ENCODE measurements at regions not wholly inside any gene's neighbourhood (a gene's known extent, or its start where the extent isn't known, plus 50 kb on each side); places are given as distances from the start of the nearest gene placed in this dataset.

DNA sequence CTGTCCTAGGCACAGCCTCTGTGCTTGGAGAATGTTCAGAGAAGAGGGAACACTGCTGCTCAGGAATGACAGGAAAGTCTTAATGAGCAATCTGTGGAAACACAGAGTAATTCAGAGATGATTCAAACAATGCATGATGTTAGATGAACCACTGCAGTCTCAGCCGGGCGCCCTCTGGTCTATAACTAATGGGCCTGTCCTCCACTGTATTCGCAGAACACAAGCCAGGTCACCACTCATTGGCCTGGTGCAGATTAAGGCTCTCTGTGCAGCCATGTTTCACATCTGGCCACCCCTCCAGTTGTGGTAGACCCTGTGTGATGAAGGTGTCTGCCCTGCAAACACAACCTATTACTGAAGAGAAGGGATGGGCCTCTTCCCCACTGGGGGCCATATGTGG, 281.7 kb upstream of the ROPN1 start:
- in situ Hi-C loops (cut with MboI; ENCODE audit: low sequenced_read_pairs), result no loop called here

DNA sequence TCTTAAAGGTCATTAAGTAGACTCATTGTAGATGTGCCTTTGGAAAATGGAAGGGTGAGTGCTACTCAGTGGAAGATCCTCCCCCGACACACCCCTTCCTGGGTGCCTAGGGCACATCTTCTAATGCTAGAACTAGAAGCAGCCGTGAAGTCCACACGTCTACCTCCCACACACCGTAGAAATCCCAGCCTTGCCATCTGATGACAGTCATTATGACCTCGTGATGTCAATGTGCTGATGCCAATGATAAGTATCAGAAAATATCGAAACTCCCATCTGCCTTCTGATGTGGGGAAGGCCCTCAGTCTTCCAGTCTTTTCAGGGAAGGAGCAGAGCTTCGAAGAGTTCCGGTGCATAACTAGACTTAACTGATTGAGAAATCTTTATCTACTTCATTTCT, 282.1 kb upstream of the ROPN1 start:
- in situ Hi-C loops (cut with MboI; ENCODE audit: low sequenced_read_pairs), result no loop called here

DNA sequence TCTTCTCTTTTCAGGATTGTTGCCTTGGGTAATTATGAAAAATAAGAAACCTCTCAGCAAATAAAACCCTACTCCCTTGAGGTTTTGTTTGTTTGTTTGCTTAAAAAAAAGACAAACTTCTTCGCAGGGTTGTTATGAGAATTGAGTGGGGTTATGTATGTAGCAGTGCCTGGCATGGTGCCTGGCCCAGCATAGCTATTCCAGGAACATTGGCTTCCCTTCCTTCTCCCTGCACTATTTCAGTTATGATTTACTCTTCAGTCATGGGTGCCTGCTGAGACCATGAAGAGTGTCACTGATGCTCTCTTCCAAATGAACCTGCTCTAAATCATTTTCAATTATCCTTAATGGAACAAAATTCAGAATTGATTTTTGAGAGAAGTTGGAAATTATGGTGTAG, 283.5 kb upstream of the ROPN1 start:
- in situ Hi-C loops (cut with MboI; ENCODE audit: low sequenced_read_pairs), result no loop called here

DNA sequence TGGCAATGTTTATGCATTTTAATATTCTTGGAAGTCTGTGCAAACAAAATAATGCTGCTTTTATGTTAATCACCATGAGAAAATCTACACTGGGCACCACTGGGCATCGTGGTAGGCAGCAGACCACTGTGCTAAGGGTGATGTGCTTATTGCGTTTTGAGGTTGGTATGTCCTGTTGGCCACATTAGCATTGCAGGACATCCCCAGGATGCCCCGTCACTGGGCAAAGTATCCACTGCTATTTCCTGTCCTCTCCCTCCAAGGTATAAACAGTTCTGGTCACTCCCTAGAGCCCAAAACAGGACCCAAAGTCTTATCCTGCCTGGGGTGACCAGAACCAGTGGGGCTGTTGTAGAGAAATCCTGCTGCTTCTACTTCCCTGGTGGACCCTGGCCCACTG, 284.2 kb upstream of the ROPN1 start:
- in situ Hi-C loops (cut with MboI; ENCODE audit: low sequenced_read_pairs), result no loop called here

DNA sequence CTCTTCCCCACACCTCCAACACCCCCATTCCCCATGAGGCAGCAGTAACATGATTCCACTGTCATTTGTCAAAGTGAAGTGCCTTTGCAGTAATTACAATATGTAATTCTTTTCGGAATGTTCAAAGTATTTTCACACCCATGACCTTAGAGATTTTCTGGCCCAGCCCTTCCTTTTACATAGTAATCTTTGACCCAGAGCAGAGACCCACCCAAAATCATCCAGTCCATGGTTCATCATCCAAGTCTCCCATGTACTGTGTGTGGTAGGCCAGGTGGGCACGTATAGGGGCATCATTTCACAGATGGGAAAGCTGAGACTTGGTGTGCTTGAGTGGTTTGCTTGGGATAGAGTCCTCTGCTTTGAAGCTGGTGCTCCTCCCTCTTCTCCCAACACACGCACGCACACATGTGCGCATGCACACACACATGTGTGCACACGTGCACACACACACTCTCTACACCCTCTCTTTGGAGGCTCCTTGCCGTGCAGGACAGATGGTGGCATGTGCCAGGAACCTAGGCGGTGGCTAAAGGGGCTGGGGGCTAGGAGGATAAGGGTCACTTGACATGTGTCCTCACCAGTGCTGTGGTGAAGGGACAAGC, 284.7 kb upstream of the ROPN1 start:
- in situ Hi-C loops (cut with MboI; ENCODE audit: low sequenced_read_pairs), result no loop called here

DNA sequence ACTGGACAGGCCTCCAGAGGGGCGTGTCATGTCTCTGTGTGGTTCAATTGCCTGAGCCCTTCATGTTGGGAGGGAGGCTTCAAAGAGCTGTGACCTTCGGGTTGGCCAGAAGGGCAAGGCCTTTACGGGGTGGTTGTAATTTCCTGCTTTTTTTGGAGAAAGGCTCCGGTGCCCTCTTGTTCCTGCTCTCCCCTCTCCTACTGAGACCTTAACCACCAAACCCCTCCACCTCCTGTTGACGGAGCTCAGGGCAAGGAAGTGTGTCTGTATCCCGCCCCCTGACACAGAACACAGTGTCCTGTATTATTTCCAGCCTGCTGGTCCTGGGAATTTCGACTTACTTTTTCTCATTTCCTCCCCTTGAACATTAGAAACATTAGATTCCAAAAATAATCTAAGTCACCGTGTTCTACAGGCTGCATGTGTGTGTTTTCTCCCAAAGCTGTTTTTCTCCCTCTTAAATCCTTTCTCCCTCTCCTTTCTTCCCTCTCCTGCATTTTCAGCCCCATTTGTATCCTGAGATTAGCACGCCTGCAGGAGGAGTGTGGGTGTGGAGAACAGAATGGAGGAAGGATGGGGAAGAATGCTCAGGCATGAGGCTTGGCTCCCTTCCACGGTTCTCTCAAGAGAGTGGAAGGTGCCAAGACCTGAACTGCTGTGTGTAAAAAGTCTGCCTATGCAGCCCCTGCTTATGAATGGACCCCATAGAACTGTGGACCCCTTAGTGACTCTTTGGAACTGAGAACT, 285.4 kb upstream of the ROPN1 start:
- in situ Hi-C loops (cut with MboI; ENCODE audit: low sequenced_read_pairs), result no loop called here

DNA sequence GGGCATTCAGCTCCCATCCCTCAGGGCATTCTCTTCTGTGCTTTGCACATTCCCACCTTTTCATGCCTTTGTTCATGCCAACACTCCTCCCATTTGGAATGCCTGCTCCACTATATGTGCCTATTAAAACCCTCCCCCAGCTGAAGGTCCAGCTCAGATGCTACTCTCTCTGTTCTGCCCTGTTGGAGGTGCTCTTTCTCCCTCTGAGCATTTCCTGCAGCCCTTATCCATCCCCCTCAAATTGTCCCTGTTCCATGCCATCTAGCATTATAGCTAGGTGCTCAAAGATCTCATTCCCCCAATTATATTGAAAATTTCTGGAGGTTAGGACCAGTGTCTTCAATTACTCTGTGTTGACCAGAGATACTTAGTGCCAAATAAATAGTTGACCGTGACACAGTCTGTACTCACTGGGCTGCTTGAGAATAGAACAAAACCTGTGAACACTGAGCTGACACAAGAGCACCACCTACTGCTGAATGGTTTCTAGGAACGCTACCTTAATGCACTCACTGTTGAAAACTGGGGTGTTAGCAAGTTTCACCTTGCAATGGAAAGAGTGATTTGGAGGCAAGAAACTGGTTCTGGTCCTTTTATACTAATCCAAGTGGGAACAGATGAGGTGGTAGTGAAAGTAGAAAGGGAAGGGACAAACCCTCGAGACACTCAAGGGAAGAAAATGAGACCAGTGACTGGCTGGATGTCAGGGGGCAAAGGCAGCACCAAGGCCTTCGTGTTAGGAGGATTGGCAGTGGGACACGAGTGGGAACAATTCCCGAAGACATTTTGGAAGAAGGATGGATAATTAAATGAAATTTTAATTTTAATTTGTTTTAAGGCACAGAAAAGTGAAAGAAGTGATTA, 289.8 kb upstream of the ROPN1 start:
- in situ Hi-C loops (cut with MboI; ENCODE audit: low sequenced_read_pairs), result no loop called here

DNA sequence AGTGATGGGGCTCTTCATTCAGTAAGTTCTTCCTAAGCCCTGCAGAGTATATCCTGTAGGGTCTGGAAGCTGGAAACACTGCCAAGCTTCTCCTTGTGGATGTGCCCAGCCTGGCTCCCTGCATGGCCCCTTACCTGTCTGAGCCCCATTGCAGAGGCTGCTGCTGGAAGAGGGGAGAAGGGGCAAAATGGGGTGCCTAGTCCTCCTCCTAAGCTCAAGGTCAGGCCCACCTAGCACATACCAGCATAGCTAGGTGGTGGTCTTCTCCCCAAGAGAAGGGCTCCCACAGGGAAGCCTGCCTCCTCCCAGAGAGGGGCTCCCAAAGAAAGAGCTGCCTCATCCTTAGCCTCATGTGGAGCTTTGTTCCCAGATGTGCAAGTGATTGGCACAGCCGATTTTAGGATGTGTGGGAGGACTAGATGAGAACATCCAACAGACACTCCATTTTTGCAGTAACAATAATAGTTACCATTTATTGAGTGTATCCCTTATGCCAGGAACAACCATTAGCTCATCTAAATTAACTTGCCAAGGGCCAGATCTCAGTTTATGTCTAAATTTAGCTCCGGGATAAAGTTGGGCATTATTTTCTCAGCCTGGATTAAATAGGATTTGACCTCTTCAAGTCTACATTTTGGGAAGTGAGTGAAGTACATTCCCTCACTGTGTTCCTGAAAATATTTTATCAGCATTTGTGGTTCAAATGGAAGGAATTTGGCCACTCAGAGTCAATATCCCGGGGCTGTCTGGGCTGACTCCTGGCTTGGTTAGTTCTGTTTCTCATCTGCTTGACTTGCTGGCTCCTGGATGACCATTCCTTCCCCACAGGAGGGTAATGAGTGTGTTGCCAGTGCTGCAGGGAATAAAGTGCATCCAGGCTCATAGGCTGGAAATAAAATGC, 291.1 kb upstream of the ROPN1 start:
- in situ Hi-C loops (cut with MboI; ENCODE audit: low sequenced_read_pairs), result no loop called here

DNA sequence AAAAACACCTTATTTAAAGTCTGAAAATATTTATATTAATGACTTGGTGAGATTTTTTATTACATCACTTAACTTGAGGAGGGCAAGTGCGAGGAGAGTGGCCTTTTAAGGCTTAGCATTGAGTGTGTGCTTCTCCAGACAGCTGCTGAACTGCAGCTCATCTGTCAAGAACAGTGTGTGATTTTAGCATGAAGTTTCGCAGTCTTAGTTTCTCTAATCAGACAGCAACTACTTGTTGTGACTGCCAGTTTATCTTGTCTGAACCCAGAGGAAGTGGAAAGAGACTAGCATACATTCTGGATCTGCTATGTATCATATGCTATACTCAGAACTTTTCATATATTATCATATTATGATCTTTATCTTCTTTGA, 291.7 kb upstream of the ROPN1 start:
- in situ Hi-C loops (cut with MboI; ENCODE audit: low sequenced_read_pairs), result no loop called here

DNA sequence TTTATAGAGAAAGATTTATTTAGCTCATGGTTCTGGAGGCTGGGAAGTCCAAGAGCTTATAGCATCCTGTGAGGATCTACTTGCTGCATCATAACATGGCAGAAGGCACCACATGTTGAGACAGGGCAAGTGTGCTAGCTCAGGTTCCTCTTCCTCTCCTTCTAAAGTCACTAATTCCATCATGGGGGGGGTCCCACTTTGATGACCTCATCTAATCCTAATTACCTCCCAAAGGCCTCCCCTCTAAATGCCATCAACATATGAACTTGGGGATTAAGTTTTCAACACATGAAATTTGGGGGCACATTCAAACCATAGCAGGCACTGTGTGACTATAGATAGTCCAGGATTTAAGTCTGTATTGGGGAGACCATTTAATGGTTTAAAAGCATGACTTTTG, 297.1 kb upstream of the ROPN1 start:
- in situ Hi-C loops (cut with MboI; ENCODE audit: low sequenced_read_pairs), result no loop called here

DNA sequence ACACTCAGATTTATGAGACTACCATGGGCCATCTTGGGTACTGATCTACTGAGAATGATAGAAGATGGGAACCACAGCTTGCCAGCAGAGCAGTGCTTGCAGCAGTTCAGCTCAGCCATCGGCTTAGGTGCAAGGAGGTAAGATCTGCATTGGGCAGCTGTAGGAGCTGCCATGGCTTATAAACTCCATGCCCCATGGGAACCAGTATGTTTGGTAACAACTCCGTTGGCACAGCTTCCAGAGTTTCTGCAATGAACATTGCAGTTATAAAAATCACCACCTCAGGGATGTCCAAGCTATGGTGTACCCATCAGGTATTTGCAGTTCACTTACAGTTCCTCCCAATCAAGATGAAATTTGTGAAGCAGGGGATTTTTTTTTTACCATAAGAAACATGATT, 299.1 kb upstream of the ROPN1 start:
- in situ Hi-C loops (cut with MboI; ENCODE audit: low sequenced_read_pairs), result no loop called here

DNA sequence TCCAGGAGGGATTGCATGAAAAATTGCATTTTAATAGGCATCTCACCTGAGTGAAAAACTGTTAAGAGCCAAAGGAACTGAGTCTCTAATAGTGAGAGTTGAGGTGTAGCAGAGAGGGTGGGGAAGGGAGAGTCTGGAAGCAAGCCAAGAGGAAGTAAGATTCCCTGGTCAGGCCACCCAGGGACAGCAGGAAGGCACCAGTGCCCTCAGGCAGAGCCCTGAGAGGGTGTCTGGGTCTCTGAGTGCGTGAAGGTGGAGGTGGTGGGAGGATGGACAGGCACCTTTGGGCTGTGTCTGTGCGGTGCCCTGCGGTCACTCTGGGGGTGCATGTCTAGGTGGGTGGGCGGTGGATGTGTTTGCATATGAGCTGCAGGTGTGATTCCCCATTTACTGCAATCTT, 300.4 kb upstream of the ROPN1 start:
- in situ Hi-C loops (cut with MboI; ENCODE audit: low sequenced_read_pairs), result no loop called here

DNA sequence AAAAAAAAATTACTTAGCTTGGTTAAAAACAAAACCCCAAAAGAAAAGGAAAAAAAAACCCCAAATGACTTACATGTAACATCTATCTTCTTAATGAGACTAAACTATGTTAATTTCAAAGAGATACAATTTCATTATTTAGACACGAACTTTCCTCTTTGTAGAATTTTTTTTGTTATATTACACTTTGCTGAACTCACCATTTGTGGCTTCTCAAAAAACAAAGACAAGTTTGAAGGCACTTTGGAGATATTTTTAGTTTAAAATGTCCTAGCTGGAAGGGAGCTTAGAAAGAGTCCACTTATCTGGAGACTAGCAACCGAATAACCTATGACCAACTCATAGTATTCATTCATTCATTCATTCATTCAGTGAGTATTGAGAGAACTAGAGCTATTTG, 301.7 kb upstream of the ROPN1 start:
- in situ Hi-C loops (cut with MboI; ENCODE audit: low sequenced_read_pairs), result no loop called here

DNA sequence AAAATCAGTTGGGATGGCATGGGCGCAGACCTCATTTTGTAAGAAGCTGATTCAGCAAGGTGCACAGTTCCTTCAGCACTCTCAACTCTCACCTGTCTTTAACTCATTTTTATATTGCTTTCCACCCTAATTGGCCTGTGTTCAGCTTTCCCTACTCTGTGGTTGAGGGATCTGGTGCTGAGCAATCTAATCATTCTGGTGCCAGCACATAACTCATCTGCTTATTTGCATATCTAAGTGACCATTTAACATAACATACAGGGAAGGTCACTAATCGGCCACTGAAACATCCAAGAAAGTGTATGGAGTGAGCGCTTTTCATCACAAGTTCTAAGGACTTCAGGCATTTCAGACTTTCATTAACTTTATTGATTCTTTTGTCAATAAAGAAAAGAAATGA, 303.4 kb upstream of the ROPN1 start:
- in situ Hi-C loops (cut with MboI; ENCODE audit: low sequenced_read_pairs), result no loop called here

DNA sequence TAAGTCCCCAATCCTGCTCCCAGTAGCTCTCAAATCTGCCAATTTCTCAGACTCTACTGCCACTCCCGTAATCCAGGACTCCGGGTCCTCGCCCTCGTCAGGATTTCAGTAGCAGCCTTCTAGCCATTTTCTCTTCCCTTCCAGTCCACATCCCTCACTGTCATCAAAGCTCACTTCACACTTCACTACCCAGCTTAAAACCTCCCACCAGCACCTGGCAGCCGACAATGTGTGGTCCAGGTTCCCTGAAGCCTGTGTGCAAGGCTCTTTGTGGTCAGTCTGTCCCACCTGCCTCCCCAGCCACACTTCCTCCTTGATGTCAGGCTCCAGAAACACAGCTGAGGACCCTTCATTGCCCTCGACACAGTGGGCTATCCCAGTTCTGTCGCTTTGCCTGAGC, 304.5 kb upstream of the ROPN1 start:
- in situ Hi-C loops (cut with MboI; ENCODE audit: low sequenced_read_pairs), result no loop called here

DNA sequence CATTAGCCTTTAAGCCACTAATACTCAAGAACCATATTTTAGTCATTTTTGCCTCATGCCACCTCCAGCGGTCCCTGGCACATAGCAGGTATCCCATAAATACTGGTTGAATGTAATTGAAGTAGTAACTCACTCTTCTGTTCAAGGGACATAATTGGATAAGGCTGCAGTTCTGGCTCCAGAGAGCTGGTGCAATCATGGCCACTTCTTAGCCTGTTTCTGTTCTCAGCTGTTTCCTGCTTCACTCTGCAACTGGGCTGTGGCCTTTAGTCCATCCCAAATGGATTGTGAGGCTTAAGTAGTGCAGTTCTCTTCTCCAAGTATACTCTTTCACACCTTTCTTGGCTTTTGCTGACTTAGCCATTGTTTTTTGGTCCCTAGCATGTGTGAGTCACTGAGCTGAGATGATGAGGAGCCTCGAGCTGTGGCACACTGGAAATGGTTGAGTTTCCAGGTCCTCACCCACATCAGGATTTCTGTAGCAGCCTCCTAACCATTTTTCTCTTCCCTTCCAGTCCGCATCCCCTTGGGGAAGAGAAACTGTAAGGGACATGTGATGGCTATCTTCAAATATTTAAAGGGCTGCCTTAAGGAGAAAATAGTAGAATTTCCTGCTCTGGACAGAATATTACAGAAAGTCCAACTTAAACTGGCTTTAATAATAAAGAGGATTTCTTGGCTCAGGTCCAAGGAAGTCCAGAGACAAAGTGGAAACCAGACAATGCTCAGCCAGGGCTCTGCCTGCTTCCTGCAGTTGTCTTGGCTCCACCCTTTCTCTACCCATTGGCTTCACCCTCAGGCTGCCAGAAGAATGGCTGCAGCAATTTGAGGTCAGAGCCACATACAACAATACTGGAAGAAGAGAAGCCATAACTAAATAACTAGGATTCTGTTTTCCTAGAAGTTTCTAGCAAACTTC, 305.4 kb upstream of the ROPN1 start:
- in situ Hi-C loops (cut with MboI; ENCODE audit: low sequenced_read_pairs), result no loop called here

DNA sequence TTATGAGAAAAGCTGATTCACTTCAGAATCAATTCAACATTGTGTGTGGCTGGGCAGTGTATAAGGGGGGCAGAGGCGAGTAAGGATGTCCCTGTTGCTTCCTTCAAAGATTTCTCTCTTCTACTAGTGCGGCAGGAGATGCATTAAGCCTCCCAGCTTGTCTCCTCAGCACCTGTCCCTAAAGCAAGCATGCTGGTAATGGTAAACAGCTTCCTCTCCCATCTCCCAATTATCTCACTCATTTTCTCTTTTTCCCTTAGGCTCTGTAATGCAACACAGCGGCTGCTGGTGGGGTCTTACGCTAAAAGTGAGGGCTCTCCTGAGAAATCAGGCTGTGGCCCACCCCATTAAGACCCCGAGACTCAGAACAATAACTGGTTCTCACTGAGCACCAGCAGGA, 306.4 kb upstream of the ROPN1 start:
- in situ Hi-C loops (cut with MboI; ENCODE audit: low sequenced_read_pairs), result no loop called here

DNA sequence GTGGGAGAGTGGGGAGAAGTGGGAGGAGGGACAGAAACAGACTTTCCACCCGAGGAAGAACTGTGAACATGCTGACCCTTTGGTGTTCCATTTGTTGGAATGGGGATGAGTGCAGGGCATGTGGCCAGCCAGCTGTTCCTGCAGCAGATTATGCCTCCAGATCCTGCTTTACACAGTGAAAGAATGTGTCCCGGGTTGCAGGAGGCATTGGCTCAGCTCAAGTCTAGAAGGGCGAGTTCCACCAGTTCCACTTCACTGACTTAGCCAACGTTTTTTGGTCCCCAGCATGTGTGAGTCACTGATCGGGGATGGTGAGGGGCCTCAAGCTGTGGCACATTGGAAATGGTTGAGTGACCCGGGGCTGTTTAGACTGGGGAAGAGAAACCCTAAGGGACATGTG, 307.0 kb upstream of the ROPN1 start:
- in situ Hi-C loops (cut with MboI; ENCODE audit: low sequenced_read_pairs), result no loop called here

DNA sequence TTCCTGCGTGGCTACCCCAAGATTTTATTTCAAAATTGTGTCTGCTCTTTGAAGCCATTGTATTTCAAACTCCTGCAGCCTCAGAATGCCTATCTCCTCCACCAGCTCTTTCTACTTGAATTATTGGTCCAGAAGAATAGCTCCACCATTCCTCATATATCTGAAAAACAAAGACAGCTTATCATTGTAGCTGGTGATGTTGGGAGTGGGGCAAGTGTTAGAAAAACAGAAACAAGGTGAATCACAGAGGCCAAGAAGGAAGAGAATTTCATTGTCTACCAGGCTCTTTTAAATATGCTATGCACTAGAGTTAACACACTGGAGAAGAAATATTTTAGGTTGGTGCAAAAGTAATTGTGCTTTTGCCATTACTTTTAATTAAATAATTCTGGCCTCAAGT, 307.9 kb upstream of the ROPN1 start:
- in situ Hi-C loops (cut with MboI; ENCODE audit: low sequenced_read_pairs), result no loop called here

DNA sequence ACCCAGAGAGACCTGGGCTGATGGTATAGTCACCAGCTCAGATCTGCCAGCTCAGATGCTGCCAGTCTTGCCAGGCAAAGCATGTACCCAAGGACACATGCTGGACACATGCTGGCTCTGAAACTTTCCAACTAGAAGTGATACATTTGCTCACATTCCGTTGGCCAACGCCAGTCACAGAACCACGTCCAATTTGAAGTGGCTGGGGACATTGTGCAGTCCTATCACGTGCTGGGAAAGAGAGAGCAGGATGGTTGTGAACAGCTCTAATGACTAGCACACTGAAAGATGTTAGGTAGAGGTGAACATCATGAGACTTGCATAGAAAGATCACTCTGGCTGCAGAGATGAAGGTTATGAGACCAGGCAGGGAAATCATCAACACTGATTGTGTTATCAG, 308.5 kb upstream of the ROPN1 start:
- in situ Hi-C loops (cut with MboI; ENCODE audit: low sequenced_read_pairs), result no loop called here

All from HL-60/S4 (cell line).